Retina (tissue), 1 donor: ENCODE measurements at regions not wholly inside any gene's neighbourhood (a gene's known extent, or its start where the extent isn't known, plus 50 kb on each side); places are given as distances from the start of the nearest gene placed in this dataset.

Experiments
- DNase-seq: peaks from one replicate; pipeline ENCODE4 v3.0.0-alpha.2; 2016

DNA sequence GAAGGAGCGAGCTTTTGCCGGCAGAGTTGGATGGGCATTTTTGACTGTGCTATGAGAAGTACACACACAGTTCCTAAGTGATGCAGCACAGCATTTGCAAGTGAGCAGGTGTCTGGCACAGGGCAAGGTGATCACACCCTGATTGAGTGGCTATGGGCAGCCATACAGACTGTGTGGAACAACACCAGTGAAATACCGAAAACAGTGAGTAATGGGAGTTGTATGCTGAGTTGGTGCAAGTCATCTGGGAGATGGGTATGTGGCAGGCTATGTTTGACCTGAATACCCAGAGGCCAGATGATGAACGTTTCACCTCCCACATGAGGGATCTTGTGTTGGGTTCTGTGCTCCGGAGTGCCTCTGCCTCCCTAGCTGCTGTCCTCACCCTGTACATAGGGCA, 53.5 kb upstream of the TIPARP start:
- DNase-seq, result no peak

DNA sequence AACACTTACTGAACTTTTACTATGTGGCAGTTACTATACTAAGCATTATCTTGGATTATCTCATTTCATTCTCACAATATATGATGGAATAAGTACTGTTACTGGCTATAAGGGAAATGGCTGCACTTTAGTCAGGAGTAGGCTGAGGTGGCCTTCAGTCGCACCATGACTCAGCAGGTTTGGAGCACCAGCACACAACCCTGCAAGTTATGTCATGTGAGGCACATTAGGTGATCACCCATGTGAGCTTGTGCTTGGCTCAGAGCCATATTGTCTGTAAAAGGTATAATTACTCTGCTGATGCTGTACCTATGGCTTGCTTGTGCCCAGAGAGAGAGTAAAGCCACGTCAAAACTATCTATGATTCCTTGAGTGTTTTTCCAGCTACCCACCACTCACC, 54.1 kb upstream of the TIPARP start:
- DNase-seq, result no peak

DNA sequence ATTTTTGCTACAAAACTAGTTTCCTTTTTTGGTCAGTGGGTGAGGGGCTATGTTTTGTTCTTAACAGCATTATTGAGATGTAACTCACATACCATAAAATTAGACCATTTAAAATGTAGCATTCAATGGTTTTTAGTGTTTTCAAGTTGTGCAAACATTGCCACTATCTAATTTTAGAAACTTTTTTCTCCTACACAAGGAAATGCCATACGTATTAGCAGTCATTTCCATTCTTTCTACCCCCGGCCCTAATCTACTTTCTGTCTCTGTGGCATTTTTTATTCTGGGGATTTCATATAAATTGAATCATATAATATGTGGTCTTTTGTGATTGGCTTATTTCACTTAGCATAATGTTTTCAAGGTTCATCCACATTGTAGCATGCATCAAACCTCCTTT, 55.0 kb upstream of the TIPARP start:
- DNase-seq, result no peak

DNA sequence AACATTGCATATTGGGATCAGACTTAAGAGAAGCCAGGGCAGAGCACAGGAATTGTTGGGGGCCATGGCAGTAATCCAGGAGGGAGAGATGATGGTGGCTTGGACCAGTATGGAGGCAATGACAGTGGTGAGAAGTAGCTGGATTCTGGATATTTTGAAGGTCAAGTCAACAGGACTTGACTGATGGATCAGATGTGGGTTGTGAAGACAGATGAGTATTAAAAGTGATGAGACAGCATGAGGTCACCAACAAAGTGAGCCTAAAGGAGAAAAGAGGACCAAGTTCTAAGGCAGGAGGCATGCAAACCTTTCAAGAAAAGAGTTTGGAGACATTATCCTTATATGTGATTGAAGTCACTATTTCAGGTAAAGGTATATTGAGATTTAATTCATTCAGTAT, 56.6 kb upstream of the TIPARP start:
- DNase-seq, result no peak

DNA sequence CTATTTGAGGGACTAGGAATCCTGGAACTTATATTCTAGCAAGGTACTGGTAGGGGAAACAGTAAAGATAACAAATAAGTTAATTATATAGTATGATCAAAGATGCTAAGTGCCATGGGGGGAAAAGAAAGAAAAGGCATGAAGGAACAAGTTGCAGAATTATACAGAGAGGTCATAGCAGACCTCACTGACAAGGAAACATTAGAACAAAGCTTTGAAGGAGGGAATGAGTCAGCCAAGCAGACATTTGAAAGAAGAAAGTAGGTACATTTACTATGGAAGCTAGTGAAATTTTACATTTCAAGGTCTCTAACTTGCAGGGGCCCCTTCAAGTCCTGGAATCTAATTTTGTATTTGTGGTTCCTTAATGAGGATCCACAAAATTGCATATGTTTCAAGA, 57.2 kb upstream of the TIPARP start:
- DNase-seq, result no peak

DNA sequence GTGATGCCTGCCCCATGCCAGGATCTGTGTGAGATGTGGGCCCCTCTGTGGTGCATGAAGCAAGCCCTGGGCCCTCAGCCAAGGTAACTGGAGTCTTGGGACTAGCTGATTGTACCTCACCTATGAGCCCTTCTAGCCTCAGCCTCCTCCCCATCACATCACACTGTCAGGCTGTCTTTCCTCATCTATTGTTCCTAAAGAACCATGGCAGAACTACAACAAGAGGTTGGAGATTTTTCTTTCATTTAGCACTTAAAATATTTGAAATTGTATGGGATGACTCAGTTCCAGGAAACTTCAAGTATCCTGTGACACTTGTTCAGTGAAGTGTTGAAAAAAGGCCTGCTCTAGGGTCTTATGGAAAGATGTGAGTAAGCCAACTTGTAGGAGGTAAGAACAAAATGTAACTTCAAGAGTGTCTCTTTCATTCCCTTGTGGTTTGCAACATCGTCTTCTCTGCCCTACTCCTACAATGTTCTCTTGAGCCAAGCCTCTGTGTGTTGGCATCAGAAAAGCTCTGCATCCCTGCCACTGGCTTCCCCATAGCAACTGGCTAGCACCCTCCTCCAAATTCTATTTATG, 58.7 kb upstream of the TIPARP start:
- DNase-seq, result no peak

DNA sequence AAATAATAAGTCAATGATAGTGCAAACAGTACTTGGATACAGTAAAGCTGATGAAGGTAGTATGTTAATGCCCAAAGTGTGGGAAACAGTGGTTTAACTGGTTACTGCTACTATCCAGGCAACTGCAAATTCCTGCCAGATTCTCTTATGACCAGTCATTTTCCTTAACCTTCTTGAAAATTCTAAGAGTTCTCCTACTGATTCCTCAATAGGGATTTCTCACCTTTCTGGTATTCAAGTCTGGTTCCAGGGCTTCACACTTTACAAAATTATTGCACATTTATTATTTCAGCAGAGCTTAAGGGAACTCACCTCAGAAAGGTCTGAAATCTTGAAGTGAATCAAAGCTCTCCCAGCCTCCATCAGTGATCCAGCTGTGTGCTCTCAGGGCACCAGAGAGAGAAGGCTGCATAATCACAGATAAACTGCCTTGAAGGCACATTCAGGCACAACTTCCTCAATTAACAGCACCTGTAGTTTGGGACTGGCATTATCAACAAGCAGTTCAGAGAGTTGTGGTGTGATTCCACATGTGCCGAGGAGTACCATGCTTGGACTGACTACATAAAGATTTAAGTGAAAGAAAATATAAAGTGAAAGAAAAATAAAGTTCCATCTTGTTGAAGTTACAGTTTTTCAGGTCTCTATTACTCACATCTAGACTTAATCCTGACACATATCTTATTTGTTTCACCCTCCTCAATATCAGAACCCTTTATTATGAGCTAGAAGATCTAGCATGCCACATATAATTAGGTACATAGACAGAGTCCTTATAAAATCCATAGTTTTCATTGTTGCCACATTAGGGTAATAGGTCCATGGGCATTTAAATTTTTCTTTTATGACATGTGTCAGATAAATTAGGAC, 59.5 kb upstream of the TIPARP start:
- no peak for DNase-seq

DNA sequence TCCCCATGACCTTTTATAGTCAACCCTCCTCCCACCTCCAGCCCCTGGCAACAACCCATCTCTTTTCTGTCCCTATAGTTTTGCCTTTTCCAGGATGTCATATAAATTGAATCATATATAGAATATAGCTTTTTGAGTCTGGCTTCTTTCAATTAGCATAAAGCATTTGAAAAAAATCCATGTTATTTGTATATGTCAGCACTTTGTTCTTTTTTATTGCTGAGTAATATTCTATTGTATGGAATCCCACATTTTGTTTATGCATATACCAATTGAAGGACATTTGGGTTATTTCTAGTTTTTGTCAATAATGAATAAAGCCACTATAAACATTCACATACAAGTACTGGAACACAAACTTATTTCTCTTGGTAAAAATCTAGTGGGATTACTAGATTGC, 58.0 kb upstream of the SSR3 start:
- DNase-seq, result no peak

DNA sequence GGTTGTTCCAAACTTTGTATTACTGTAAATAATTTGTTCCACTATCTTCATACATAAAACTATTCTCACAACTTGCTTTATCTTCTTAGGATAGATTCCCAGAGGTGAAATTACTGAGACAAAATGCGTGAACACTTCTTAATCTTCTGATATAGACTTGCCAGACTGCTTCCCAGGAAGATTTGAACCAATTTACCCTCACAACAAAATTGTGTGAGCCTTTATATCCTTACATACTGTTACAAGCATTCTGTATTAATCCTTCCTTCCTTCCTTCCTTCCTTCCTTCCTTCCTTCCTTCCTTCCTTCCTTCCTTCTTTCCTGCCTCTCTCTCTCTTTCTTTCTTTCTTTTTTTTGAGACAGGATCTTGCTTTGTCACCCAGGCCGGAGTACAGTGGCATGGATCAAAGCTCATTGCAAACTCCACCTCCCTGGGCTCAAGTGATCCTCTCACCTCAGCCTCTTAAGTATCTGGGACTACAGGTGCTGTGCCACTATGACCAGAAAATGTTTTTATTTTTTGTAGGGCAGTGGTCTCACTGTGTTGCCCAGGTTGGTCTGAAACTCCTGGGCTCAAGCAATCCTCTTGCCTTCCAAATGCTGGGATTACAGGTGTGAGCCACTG, 57.1 kb upstream of the SSR3 start:
- no peak for DNase-seq

DNA sequence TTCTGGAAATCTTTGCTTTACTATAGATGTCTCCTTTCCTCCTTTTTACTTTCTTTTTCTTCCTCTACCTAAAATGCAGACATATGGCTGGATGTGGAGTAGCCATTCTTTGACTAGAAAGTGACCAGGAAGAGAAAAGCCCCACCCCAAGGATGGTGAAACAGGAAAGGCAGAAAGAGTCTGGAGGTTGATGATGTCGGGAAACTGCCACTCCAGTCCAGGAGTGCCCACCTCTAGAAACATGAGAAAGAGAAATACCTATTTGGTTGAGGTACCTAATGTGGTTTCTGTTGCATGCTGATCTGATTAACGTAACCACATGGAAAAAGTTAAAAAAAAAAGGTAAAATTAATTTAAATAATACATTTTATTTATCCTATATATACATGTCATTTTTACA, 55.2 kb upstream of the SSR3 start:
- no peak for DNase-seq

DNA sequence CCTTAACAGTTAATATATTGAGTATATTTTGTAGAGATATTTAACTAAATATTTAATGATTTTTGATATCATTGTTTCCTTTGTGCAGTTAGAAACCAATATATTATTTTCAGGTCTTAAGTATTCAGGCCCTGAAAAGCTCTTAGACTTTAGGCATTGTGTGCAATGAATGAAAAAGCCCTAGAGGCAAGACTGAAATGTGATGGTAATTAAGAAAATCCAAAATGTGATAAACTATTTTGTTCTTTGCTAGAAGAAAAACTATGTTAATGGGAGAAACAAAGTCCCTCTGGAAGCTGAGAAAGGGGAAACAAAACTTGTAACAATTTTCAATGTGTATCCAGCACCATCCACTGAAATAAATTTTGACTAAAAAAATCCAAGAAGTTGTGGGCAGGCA, 54.6 kb upstream of the SSR3 start:
- DNase-seq, result no peak

DNA sequence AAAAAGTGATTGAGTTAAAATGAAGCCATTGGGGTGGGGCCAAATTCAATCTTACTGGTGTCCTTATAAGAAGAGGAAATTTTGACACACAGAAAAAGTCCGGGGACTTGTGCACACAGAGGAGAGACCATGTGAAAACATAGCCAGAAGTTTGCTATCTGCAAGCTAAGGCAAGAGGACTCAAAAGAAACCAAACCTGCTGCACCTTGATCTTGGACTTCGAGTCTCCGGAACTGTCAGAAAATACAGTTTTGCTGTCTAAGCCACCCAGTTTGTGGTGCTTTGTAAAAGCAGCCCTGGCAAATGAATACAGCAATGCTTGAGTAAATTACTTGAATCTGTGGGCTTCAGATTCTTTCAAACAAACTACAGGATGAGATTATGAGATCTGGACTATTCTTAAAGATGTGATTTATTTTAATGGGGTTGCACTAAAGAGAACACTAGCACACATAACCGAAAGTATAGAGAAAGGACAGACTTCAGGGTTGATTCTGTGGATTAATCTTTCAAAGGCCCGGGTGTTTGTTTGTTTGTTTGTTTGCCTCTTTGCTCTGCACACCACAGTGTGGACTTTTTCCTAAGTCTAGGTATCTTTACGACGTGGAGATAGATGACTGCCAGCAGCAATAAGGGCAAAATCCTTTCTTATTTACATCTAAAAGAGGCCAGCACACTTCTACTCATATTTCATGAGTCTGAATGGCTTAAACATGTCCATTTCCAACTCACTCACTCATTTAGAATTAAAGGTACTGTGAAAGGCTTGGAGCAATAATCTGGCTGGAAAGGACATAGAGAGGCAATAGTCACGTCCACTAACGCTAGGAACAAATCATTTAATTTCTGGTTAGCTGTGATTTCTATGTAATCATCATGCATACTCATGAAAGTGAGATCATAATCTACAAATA, 53.9 kb upstream of the SSR3 start:
- no peak for DNase-seq

DNA sequence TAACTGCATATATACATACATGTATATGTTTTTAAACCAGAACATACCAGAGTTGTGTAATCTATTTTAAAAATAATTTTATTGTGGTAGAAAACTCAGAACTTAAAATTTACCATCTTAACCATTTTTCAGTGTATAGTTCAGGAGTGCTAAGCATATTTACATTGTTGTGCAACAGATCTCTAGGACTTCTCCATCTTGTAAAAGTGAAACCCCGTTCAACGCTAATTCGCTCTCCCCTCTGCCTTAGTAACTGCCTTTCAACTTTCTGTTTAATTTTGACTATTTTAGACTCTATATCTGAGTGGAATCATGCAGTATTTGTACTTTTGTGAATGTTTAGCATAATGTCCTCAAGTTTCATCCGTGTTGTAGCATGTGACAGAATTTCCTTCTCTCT, 51.8 kb upstream of the SSR3 start:
- no peak for DNase-seq

DNA sequence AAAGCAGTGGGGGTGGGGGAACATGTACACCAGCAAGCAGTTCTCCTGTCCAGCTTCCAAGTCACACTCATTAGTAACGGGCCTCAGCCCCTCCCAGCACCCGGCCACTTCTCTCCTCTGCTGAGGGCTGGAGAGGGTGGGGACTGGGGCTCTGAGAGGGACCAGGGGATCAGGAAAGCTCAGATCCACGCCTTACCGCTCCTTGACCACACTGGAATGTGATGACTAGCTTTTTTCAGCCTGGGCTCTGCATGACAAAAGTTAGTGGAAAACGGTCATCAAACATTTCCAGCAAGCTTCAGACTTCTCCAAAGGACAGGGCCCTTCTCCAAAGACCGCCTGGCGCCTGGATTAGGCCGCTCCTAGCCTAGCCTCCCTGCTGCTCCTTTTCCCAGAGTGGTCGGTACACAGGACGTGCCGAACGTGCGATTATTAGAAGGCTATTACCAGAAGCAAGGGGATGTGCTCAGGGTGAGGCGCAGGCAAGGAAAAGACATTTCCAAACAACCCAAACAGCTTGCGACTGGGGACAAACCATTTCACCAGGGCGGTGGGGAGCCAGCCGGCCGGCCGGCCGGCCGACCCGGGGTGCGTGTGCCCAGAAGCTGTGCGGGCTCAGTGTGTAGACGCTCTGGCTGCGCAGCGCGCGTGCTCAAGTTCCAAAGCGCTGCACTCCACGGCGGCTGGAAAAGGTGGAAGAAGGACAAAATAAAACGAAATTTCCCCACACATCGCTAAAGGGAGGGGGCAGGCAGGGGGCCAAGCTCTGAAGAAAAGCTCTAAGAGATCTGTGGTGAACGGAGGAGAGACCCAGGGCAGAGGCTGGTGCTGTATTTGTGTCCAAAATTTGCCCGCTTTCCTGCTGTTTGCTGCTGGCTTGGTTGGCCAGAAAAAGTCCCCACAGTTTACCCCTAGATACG, 51.0 kb upstream of the SSR3 start:
- DNase-seq, result peak; percentile 86

DNA sequence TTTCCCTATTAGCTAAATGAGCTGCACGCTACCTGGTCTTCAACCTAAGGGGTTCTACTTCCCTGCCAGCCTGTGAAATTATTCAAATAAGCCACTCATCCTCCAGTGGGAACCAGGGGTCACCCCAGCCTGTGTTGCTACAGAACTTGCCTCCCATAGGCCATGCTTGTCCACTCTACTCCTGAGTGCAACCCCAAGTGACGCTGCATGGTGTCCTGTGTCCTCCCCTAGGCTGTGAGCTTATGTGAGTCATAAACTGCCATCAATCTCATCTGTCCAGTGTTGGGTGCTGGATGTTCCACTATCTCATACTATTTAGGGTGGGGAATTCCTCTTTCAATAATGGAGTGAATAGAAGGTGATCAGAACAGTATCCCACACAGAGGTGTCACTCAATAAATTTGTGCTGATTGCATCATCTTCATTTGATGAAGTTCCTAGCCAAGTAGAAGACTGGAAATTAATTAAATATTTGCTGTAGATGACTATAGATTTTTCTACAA, 49.8 kb upstream of the SSR3 start:
- no peak for DNase-seq
